T-helper 1 cell treated with Interleukin-12 subunit alpha and Interleukin-12 subunit beta and Interleukin-4 antibody, amounts not matched to agents 30 μg/mL and 1 μg/mL, for 36 hours (primary cell): ENCODE measurements at regions not wholly inside any gene's neighbourhood (a gene's known extent, or its start where the extent isn't known, plus 50 kb on each side); places are given as distances from the start of the nearest gene placed in this dataset.
"Not testable (repeated sequence)": the region's sequence is repeated elsewhere in the genome, so short reads cannot be mapped to it uniquely, and the experiment has no call there.

Experiments used
- H3K27ac Mint-ChIP-seq: one replicate; pipeline ENCODE4 v1.8.0; 2021; ENCODE audit warnings: mild to moderate bottlenecking, mixed read lengths
- H3K27me3 Mint-ChIP-seq: one replicate; pipeline ENCODE4 v1.8.0; 2021; ENCODE audit warnings: low read depth, mixed read lengths
- H3K36me3 Mint-ChIP-seq: one replicate; pipeline ENCODE4 v1.8.0; 2021; ENCODE audit warnings: low read depth, mixed read lengths
- H3K4me1 Mint-ChIP-seq: one replicate; pipeline ENCODE4 v1.8.0; 2021; ENCODE audit warnings: low read depth, mixed read lengths
- H3K4me3 Mint-ChIP-seq: one replicate; pipeline ENCODE4 v1.8.0; 2021; ENCODE audit warnings: mild to moderate bottlenecking, moderate library complexity, mixed read lengths
- H3K9me3 Mint-ChIP-seq: one replicate; pipeline ENCODE4 v1.8.0; 2021; ENCODE audit warnings: mixed read lengths

GRCh38 chr12:91672130-91672529 lies 473.5 kb downstream of the BTG1 start:
- H3K9me3 Mint-ChIP-seq, result no peaks in the 10 kb centered on the region
- no peaks in the 10 kb centered on the region for H3K36me3 Mint-ChIP-seq

GRCh38 chr12:91667694-91668093 lies 478.0 kb downstream of the BTG1 start:
- Mint-ChIP-seq H3K27ac (no peak overlapping the region), H3K9me3 (no peaks in the 10 kb centered on the region), H3K4me1 (peaks cover 5% of the 10 kb centered on the region), H3K4me3 (no peak overlapping the region), H3K36me3 (no peaks in the 10 kb centered on the region), H3K27me3 (no peaks in the 10 kb centered on the region)

More at GRCh38 chr12:91672130-91672529, 473.5 kb downstream of the BTG1 start:
- H3K27me3 Mint-ChIP-seq, result no peaks in the 10 kb centered on the region
- peaks cover 5% of the 10 kb centered on the region for H3K4me1 Mint-ChIP-seq
- no peak overlapping the region for H3K27ac Mint-ChIP-seq
- no peak overlapping the region for H3K4me3 Mint-ChIP-seq

GRCh38 chr12:91663744-91664143 lies 481.1 kb upstream of the DCN start:
- H3K27ac Mint-ChIP-seq, result no peak overlapping the region
- H3K4me3 Mint-ChIP-seq, result no peak overlapping the region
- no peaks in the 10 kb centered on the region for H3K36me3 Mint-ChIP-seq
- H3K9me3 Mint-ChIP-seq, result no peaks in the 10 kb centered on the region
- no peaks in the 10 kb centered on the region for H3K27me3 Mint-ChIP-seq
- peaks cover 3% of the 10 kb centered on the region for H3K4me1 Mint-ChIP-seq

- Mint-ChIP-seq H3K4me1 (peaks cover 3% of the 10 kb centered on the region), H3K36me3 (no peaks in the 10 kb centered on the region), H3K9me3 (no peaks in the 10 kb centered on the region), H3K27ac (no peak overlapping the region), H3K27me3 (no peaks in the 10 kb centered on the region), H3K4me3 (no peak overlapping the region)
Measured at GRCh38 chr12:91663310-91663709, 480.7 kb upstream of the DCN start.

GRCh38 chr12:91662021-91662420 lies 479.4 kb upstream of the DCN start:
- Mint-ChIP-seq H3K4me3 (no peak overlapping the region), H3K27ac (no peak overlapping the region), H3K4me1 (no peaks in the 10 kb centered on the region), H3K36me3 (no peaks in the 10 kb centered on the region), H3K9me3 (no peaks in the 10 kb centered on the region), H3K27me3 (no peaks in the 10 kb centered on the region)

- Mint-ChIP-seq H3K27ac (no peak overlapping the region), H3K36me3 (no peaks in the 10 kb centered on the region), H3K4me3 (no peak overlapping the region), H3K9me3 (no peaks in the 10 kb centered on the region), H3K4me1 (no peaks in the 10 kb centered on the region), H3K27me3 (no peaks in the 10 kb centered on the region)
Measured at GRCh38 chr12:91657032-91657431, 474.4 kb upstream of the DCN start.

GRCh38 chr12:91655966-91656365 lies 473.3 kb upstream of the DCN start:
- Mint-ChIP-seq H3K27me3 (no peaks in the 10 kb centered on the region), H3K4me1 (no peaks in the 10 kb centered on the region), H3K27ac (no peak overlapping the region), H3K9me3 (no peaks in the 10 kb centered on the region), H3K4me3 (no peak overlapping the region), H3K36me3 (no peaks in the 10 kb centered on the region)

GRCh38 chr12:91654087-91654486 lies 471.5 kb upstream of the DCN start:
- Mint-ChIP-seq H3K27ac (no peak overlapping the region), H3K36me3 (no peaks in the 10 kb centered on the region), H3K4me1 (no peaks in the 10 kb centered on the region), H3K9me3 (no peaks in the 10 kb centered on the region), H3K27me3 (no peaks in the 10 kb centered on the region), H3K4me3 (no peak overlapping the region)

- Mint-ChIP-seq H3K36me3 (no peaks in the 10 kb centered on the region), H3K27ac (no peak overlapping the region), H3K9me3 (no peaks in the 10 kb centered on the region), H3K27me3 (no peaks in the 10 kb centered on the region), H3K4me1 (no peaks in the 10 kb centered on the region), H3K4me3 (no peak overlapping the region)
Measured at GRCh38 chr12:91651728-91652127, 469.1 kb upstream of the DCN start.

- Mint-ChIP-seq H3K36me3 (no peaks in the 10 kb centered on the region), H3K4me3 (no peak overlapping the region), H3K27me3 (no peaks in the 10 kb centered on the region), H3K4me1 (no peaks in the 10 kb centered on the region), H3K9me3 (no peaks in the 10 kb centered on the region), H3K27ac (no peak overlapping the region)
Measured at GRCh38 chr12:91643763-91644162, 461.1 kb upstream of the DCN start.

GRCh38 chr12:91640021-91640420 lies 457.4 kb upstream of the DCN start:
- Mint-ChIP-seq H3K9me3 (no peaks in the 10 kb centered on the region), H3K4me3 (no peak overlapping the region), H3K27ac (no peak overlapping the region), H3K36me3 (no peaks in the 10 kb centered on the region), H3K4me1 (no peaks in the 10 kb centered on the region), H3K27me3 (no peaks in the 10 kb centered on the region)

GRCh38 chr12:91639327-91639726 lies 456.7 kb upstream of the DCN start:
- no peak overlapping the region for H3K27ac Mint-ChIP-seq
- no peak overlapping the region for H3K4me3 Mint-ChIP-seq
- H3K27me3 Mint-ChIP-seq, result no peaks in the 10 kb centered on the region
- no peaks in the 10 kb centered on the region for H3K36me3 Mint-ChIP-seq
- no peaks in the 10 kb centered on the region for H3K9me3 Mint-ChIP-seq
- H3K4me1 Mint-ChIP-seq, result no peaks in the 10 kb centered on the region

- no peaks in the 10 kb centered on the region for H3K36me3 Mint-ChIP-seq
- no peaks in the 10 kb centered on the region for H3K4me1 Mint-ChIP-seq
- H3K4me3 Mint-ChIP-seq, result no peak overlapping the region
- H3K27me3 Mint-ChIP-seq, result no peaks in the 10 kb centered on the region
- no peaks in the 10 kb centered on the region for H3K9me3 Mint-ChIP-seq
- H3K27ac Mint-ChIP-seq, result no peak overlapping the region
Measured at GRCh38 chr12:91637789-91638624, 455.4 kb upstream of the DCN start.

GRCh38 chr12:91636721-91637120 lies 454.1 kb upstream of the DCN start:
- no peaks in the 10 kb centered on the region for H3K27me3 Mint-ChIP-seq
- H3K4me3 Mint-ChIP-seq, result no peak overlapping the region
- H3K4me1 Mint-ChIP-seq, result no peaks in the 10 kb centered on the region
- no peak overlapping the region for H3K27ac Mint-ChIP-seq
- no peaks in the 10 kb centered on the region for H3K9me3 Mint-ChIP-seq
- no peaks in the 10 kb centered on the region for H3K36me3 Mint-ChIP-seq

- H3K4me1 Mint-ChIP-seq, H3K36me3 Mint-ChIP-seq, H3K27me3 Mint-ChIP-seq, H3K4me3 Mint-ChIP-seq, H3K9me3 Mint-ChIP-seq, H3K27ac Mint-ChIP-seq: not testable (repeated sequence)
Measured at GRCh38 chr12:91634386-91634713, 451.7 kb upstream of the DCN start.
